ENCODE measurements at regions not wholly inside any gene's neighbourhood (a gene's known extent, or its start where the extent isn't known, plus 50 kb on each side); places are given as distances from the start of the nearest gene placed in this dataset.

DNA sequence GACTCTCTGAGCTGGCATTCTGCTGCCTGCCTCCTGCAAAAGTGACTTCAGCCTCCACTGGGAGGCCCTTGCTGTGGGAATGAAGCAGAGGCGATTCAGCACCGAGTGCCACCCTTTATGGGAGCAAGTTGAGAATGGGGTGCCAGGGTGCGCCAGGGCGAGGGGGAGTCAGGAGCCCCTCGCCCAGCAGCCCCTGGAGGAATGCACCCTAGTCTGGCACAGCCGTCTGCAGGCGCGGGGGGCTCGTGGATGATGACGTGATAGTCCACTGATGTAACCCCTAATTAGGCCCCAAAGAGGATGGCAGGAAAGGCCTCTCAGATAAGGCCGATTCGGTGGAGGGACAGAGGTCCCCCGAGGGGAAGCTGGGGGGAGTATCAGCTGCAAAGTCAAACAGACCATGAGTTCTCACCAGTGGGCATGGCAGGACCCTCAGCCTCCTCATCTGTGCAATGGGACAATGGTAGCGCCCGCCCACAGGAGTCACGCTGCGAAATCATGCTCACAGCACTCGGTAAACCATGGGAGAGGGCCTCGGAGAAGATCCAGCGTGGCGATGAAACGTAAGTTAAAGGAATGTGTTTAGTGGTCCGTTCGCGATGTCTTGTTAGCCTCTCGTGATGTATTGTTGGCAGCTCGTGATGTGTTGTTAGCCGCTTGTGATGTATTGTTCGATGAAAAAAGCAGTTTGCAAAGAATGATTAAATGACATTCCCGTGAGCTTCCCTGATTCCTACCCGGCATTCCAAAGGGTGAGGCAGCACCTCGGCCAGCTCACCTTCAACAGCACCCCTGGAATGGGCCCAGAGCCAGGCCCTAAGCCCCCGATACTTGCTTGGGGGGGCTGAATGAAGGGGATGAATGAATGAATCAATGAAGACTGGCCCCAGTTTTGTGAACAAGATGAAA lies 49.7 kb upstream of the NOTCH1 start:
- Histone ChIP-seq H3K36me3 (ENCODE audit: low read depth) (no peaks in the 10 kb centered on the region), H3K4me1 (ENCODE audit: low read depth) (peaks cover 7% of the 10 kb centered on the region), H3K4me3 (no peak overlapping the region), H3K9me3 (no peaks in the 10 kb centered on the region)
- DNase-seq, result peak in 1 of 3 donors; percentile 36
- intact Hi-C loops (cut with DNase I, micrococcal nuclease), result no loop called here
- TF ChIP-seq, protein P1, sequence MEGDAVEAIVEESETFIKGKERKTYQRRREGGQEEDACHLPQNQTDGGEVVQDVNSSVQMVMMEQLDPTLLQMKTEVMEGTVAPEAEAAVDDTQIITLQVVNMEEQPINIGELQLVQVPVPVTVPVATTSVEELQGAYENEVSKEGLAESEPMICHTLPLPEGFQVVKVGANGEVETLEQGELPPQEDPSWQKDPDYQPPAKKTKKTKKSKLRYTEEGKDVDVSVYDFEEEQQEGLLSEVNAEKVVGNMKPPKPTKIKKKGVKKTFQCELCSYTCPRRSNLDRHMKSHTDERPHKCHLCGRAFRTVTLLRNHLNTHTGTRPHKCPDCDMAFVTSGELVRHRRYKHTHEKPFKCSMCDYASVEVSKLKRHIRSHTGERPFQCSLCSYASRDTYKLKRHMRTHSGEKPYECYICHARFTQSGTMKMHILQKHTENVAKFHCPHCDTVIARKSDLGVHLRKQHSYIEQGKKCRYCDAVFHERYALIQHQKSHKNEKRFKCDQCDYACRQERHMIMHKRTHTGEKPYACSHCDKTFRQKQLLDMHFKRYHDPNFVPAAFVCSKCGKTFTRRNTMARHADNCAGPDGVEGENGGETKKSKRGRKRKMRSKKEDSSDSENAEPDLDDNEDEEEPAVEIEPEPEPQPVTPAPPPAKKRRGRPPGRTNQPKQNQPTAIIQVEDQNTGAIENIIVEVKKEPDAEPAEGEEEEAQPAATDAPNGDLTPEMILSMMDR (IDR thresholded peaks at IDR 0.05), result no peak
- ATAC-seq, result no peak
